Activated CD8-positive, alpha-beta T cell treated with anti-CD3 and anti-CD28 coated beads for 36 hours (primary cell): ENCODE measurements at regions not wholly inside any gene's neighbourhood (a gene's known extent, or its start where the extent isn't known, plus 50 kb on each side); places are given as distances from the start of the nearest gene placed in this dataset.

Experiments used
- ATAC-seq: fragments of 200-7000 bp; cut with Tn5 transposase; one replicate; pipeline ENCODE4 v1.10.0; 2021; ENCODE audit warnings: mild to moderate bottlenecking, moderate library complexity
- CTCF ChIA-PET: fragments of 350-600 bp; sonication (Branson Sonifier 250); formaldehyde crosslinking; loops from one replicate; lab custom pipeline; 2021; ENCODE audit warnings: antibody characterized with exemption; lab: Charles Lee
- POLR2A ChIA-PET: fragments of 350-600 bp; sonication (Branson Sonifier 250); formaldehyde crosslinking; loops from one replicate; lab custom pipeline; 2021; ENCODE audit warnings: antibody characterized with exemption; lab: Charles Lee
- DNase-seq: peaks from one replicate; pipeline ENCODE4 v3.0.0-alpha.2; 2020
- H3K27ac Mint-ChIP-seq: one replicate; pipeline ENCODE4 v1.8.0; 2021; ENCODE audit warnings: mild to moderate bottlenecking, mixed read lengths
- H3K27me3 Mint-ChIP-seq: one replicate; pipeline ENCODE4 v1.8.0; 2021; ENCODE audit warnings: mixed read lengths
- H3K36me3 Mint-ChIP-seq: one replicate; pipeline ENCODE4 v1.8.0; 2021; ENCODE audit warnings: low read depth, mixed read lengths
- H3K4me1 Mint-ChIP-seq: one replicate; pipeline ENCODE4 v1.8.0; 2021; ENCODE audit warnings: low read depth, mixed read lengths
- H3K4me3 Mint-ChIP-seq: one replicate; pipeline ENCODE4 v1.8.0; 2021; ENCODE audit warnings: mild to moderate bottlenecking, moderate library complexity, mixed read lengths
- H3K9me3 Mint-ChIP-seq: one replicate; pipeline ENCODE4 v1.8.0; 2021; ENCODE audit warnings: mixed read lengths
- intact Hi-C: fragments of 100-400 bp; cut with micrococcal nuclease; formaldehyde crosslinking; loops from one replicate; pipeline ENCODE4 v1.10.0; 2022
- TF ChIP-seq, protein P1 (sequence below): fragments of 200-600 bp; IDR thresholded peaks from one replicate; pipeline ENCODE4 v1.8.0; 2022; ENCODE audit warnings: antibody characterized with exemption, mild to moderate bottlenecking

GRCh38 chr18:78411539-78411938 is 568.1 kb upstream of the SALL3 start:
- Mint-ChIP-seq H3K4me1 (peaks cover 10% of the 10 kb centered on the region), H3K27ac (no peak overlapping the region), H3K36me3 (no peaks in the 10 kb centered on the region), H3K27me3 (peaks cover 11% of the 10 kb centered on the region), H3K4me3 (no peak overlapping the region), H3K9me3 (no peaks in the 10 kb centered on the region)
- ChIA-PET POLR2A (no interaction called here), CTCF (no interaction called here)
- no peak for DNase-seq
- ATAC-seq, result no peak
- intact Hi-C loops, result no loop called here
- TF ChIP-seq, protein P1, sequence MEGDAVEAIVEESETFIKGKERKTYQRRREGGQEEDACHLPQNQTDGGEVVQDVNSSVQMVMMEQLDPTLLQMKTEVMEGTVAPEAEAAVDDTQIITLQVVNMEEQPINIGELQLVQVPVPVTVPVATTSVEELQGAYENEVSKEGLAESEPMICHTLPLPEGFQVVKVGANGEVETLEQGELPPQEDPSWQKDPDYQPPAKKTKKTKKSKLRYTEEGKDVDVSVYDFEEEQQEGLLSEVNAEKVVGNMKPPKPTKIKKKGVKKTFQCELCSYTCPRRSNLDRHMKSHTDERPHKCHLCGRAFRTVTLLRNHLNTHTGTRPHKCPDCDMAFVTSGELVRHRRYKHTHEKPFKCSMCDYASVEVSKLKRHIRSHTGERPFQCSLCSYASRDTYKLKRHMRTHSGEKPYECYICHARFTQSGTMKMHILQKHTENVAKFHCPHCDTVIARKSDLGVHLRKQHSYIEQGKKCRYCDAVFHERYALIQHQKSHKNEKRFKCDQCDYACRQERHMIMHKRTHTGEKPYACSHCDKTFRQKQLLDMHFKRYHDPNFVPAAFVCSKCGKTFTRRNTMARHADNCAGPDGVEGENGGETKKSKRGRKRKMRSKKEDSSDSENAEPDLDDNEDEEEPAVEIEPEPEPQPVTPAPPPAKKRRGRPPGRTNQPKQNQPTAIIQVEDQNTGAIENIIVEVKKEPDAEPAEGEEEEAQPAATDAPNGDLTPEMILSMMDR, result no peak

- no peak for ATAC-seq
- TF ChIP-seq, protein P1, result no peak
- CTCF ChIA-PET, result no interaction called here
- intact Hi-C loops, result no loop called here
- no peak overlapping the region for H3K4me3 Mint-ChIP-seq
- H3K27me3 Mint-ChIP-seq, result peaks cover 3% of the 10 kb centered on the region
- H3K36me3 Mint-ChIP-seq, result no peaks in the 10 kb centered on the region
- no peaks in the 10 kb centered on the region for H3K9me3 Mint-ChIP-seq
- no peak overlapping the region for H3K27ac Mint-ChIP-seq
- DNase-seq, result no peak
- POLR2A ChIA-PET, result no interaction called here
- H3K4me1 Mint-ChIP-seq, result no peaks in the 10 kb centered on the region
Observed at GRCh38 chr18:78414302-78414701, 565.3 kb upstream of the SALL3 start.

- no peaks in the 10 kb centered on the region for H3K9me3 Mint-ChIP-seq
- no peak overlapping the region for H3K4me3 Mint-ChIP-seq
- no peaks in the 10 kb centered on the region for H3K4me1 Mint-ChIP-seq
- H3K27ac Mint-ChIP-seq, result no peak overlapping the region
- intact Hi-C loops, result no loop called here
- CTCF ChIA-PET, result no interaction called here
- TF ChIP-seq, protein P1, result no peak
- ATAC-seq (no peak), DNase-seq (no peak)
- POLR2A ChIA-PET, result no interaction called here
- no peaks in the 10 kb centered on the region for H3K36me3 Mint-ChIP-seq
- H3K27me3 Mint-ChIP-seq, result peaks cover 3% of the 10 kb centered on the region
Observed at GRCh38 chr18:78416853-78417252, 562.8 kb upstream of the SALL3 start.

GRCh38 chr18:78418379-78418778 is 561.2 kb upstream of the SALL3 start:
- Mint-ChIP-seq H3K27me3 (peaks cover 5% of the 10 kb centered on the region), H3K4me1 (no peaks in the 10 kb centered on the region), H3K27ac (no peak overlapping the region), H3K9me3 (no peaks in the 10 kb centered on the region), H3K4me3 (no peak overlapping the region), H3K36me3 (no peaks in the 10 kb centered on the region)
- intact Hi-C loops, result no loop called here
- ChIA-PET POLR2A (no interaction called here), CTCF (no interaction called here)
- TF ChIP-seq, protein P1, result no peak
- ATAC-seq, result no peak
- no peak for DNase-seq

DNA sequence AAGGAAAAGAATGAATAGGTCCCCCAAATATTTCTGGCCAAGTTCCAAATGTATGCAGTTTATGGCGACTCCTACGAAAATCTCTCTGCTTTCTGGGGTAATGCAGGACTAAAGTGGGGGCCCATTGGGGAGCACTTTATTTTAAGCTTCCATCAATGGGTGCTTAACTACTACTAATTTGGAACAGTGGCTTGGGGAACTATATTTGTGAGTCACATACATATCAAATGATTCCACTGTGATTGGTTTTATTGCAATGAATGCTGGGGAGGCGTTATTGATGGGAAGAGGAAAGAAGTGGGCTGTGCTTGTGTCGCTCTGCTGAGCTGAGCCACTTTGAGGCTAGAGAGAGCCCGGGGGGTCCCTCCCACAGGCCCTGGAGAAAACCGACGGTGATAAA is 560.4 kb upstream of the SALL3 start:
- TF ChIP-seq, protein P1, result no peak
- H3K4me1 Mint-ChIP-seq, result no peaks in the 10 kb centered on the region
- CTCF ChIA-PET, result no interaction called here

More for the DNA sequence above, 560.4 kb upstream of the SALL3 start:
- intact Hi-C loops, result no loop called here
- no peak for ATAC-seq
- POLR2A ChIA-PET, result no interaction called here
- no peak for DNase-seq
- Mint-ChIP-seq H3K36me3 (no peaks in the 10 kb centered on the region), H3K27me3 (peaks cover 5% of the 10 kb centered on the region), H3K9me3 (no peaks in the 10 kb centered on the region), H3K27ac (no peak overlapping the region), H3K4me3 (no peak overlapping the region)
